ENCODE measurements at regions not wholly inside any gene's neighbourhood (a gene's known extent, or its start where the extent isn't known, plus 50 kb on each side); places are given as distances from the start of the nearest gene placed in this dataset.

GRCh38 chr3:94429517-94429916, 366.7 kb downstream of the NSUN3 start:
- no peak overlapping the region for H3K4me3 ChIP-seq (replicated peaks in 1 of 3; ENCODE audit: low read depth in 2 of 3, low read length in 3 of 3)
- H3K9me3 Mint-ChIP-seq: peaks cover 2 to 6% (median 3%) of the 10 kb centered on the region in 7 donors
- H3K9me3 ChIP-seq (replicated peaks in 1 of 2; ENCODE audit: control insufficient read depth in 1 of 2, insufficient read depth in 1 of 2, low read length in 2 of 2): peaks cover 6 to 7% of the 10 kb centered on the region in 2 donors
- H3K79me2 ChIP-seq (ENCODE audit: insufficient read depth, low read length): no peaks in the 10 kb centered on the region
- H3K27me3 Mint-ChIP-seq (ENCODE audit: low read depth in 3 of 3): peaks cover 0 to 1% (median 0%) of the 10 kb centered on the region in 3 donors
- no peaks in the 10 kb centered on the region for H3K27me3 ChIP-seq (ENCODE audit: control insufficient read depth in 2 of 2, insufficient read depth in 2 of 2, low read length in 2 of 2)
- no peaks in the 10 kb centered on the region for H3K36me3 Mint-ChIP-seq
- no peak overlapping the region for H3K27ac Mint-ChIP-seq
- H3K4me1 ChIP-seq (ENCODE audit: control insufficient read depth in 1 of 2, insufficient read depth in 2 of 2, low read length in 2 of 2): no peaks in the 10 kb centered on the region
- DNase-seq: no peak
- H4K20me1 ChIP-seq (ENCODE audit: insufficient read depth, low read length): no peaks in the 10 kb centered on the region
- H3K36me3 ChIP-seq (replicated peaks in 1 of 2; ENCODE audit: control insufficient read depth in 1 of 2, insufficient read depth in 2 of 2, low read length in 2 of 2): no peaks in the 10 kb centered on the region
- H3K4me2 ChIP-seq (replicated peaks; ENCODE audit: extremely low read depth, low read length, poor library complexity, severe bottlenecking): no peak overlapping the region
- intact Hi-C loops (cut with micrococcal nuclease): no loop called here
- H3K27ac ChIP-seq (ENCODE audit: low read depth in 1 of 2, low read length in 2 of 2): no peak overlapping the region
- no peak overlapping the region for H2AFZ ChIP-seq (ENCODE audit: insufficient read depth, low read depth, low read length, poor library complexity, severe bottlenecking)
- H3K4me3 Mint-ChIP-seq: no peak overlapping the region
- TF ChIP-seq CTCF (IDR thresholded peaks at IDR 0.05): no peak
- no peaks in the 10 kb centered on the region for H3K4me1 Mint-ChIP-seq
- no peak overlapping the region for H3K9ac ChIP-seq (ENCODE audit: insufficient read depth, low read length, poor library complexity, severe bottlenecking)

- Histone ChIP-seq H3K27ac (ENCODE audit: low read depth in 1 of 2, low read length in 2 of 2) (no peak overlapping the region), H2AFZ (ENCODE audit: insufficient read depth, low read depth, low read length, poor library complexity, severe bottlenecking) (no peak overlapping the region), H3K4me2 (replicated peaks; ENCODE audit: extremely low read depth, low read length, poor library complexity, severe bottlenecking) (no peak overlapping the region), H3K4me1 (ENCODE audit: control insufficient read depth in 1 of 2, insufficient read depth in 2 of 2, low read length in 2 of 2) (no peaks in the 10 kb centered on the region), H3K27me3 (ENCODE audit: control insufficient read depth in 2 of 2, insufficient read depth in 2 of 2, low read length in 2 of 2) (no peaks in the 10 kb centered on the region), H3K4me3 (replicated peaks in 1 of 3; ENCODE audit: low read depth in 2 of 3, low read length in 3 of 3) (no peak overlapping the region), H4K20me1 (ENCODE audit: insufficient read depth, low read length) (no peaks in the 10 kb centered on the region), H3K79me2 (ENCODE audit: insufficient read depth, low read length) (no peaks in the 10 kb centered on the region), H3K9ac (ENCODE audit: insufficient read depth, low read length, poor library complexity, severe bottlenecking) (no peak overlapping the region), H3K9me3 (replicated peaks in 1 of 2; ENCODE audit: control insufficient read depth in 1 of 2, insufficient read depth in 1 of 2, low read length in 2 of 2) (no peaks in the 10 kb centered on the region), H3K36me3 (replicated peaks in 1 of 2; ENCODE audit: control insufficient read depth in 1 of 2, insufficient read depth in 2 of 2, low read length in 2 of 2) (no peaks in the 10 kb centered on the region)
- no peak overlapping the region for H3K27ac Mint-ChIP-seq
- TF ChIP-seq CTCF (IDR thresholded peaks at IDR 0.05): no peak
- WGBS (ENCODE audit: insufficient coverage): no CpG with 5 or more reads among the region's 3 CpGs
- H3K36me3 Mint-ChIP-seq: no peaks in the 10 kb centered on the region
- peaks cover 0 to 4% (median 2%) of the 10 kb centered on the region in 7 donors for H3K9me3 Mint-ChIP-seq
- H3K4me3 Mint-ChIP-seq: no peak overlapping the region
- H3K27me3 Mint-ChIP-seq (ENCODE audit: low read depth in 3 of 3): peaks cover 0 to 1% (median 0%) of the 10 kb centered on the region in 3 donors
- intact Hi-C loops (cut with micrococcal nuclease): no loop called here
- H3K4me1 Mint-ChIP-seq: no peaks in the 10 kb centered on the region
- DNase-seq: no peak
Observed at GRCh38 chr3:94431876-94432570, 369.2 kb downstream of the NSUN3 start.

Data from CD14-positive monocyte (primary cell).